IMR-90 (cell line): ENCODE measurements at regions not wholly inside any gene's neighbourhood (a gene's known extent, or its start where the extent isn't known, plus 50 kb on each side); places are given as distances from the start of the nearest gene placed in this dataset.
A peak's percentile ranks its signal among the peaks of the same experiment; 100 is the strongest.

ENCODE experiments used
- ATAC-seq: fragments of 200-7000 bp; cut with Tn5 transposase; 2 replicates; pipeline ENCODE4 v1.9.1; 2020; ENCODE audit warnings: low read depth, mild to moderate bottlenecking, moderate library complexity
- BruUV-seq: library from RNA; stranded (reverse); fragments of 400-500 nt; replicated peaks from 2 replicates; lab custom pipeline; 2021; lab: Mats Ljungman, UMichigan
- CTCF ChIA-PET: fragments of 300-600 bp; formaldehyde crosslinking; extraction: SDS; loops from one replicate; lab custom pipeline; 2021; ENCODE audit warnings: antibody characterized with exemption; lab: Yijun Ruan, JAX
- POLR2A ChIA-PET: fragments of 300-600 bp; sonication (Branson Sonifier 250); formaldehyde crosslinking; loops from one replicate; lab custom pipeline; 2022; ENCODE audit warnings: antibody characterized with exemption; ENCODE audit not compliant: unreplicated experiment; lab: Charles Lee
- DNase-seq: peaks from one replicate; pipeline ENCODE4 v3.0.0; 2013
- H2AFZ ChIP-seq: replicated peaks from 2 replicates; pipeline ENCODE3; 2013; ENCODE audit warnings: low read length, mild to moderate bottlenecking; ENCODE audit not compliant: poor library complexity
- H2AK5ac ChIP-seq: 2 replicates; pipeline ENCODE4 v1.6.1; 2013; ENCODE audit warnings: low read depth, low read length, inconsistent platforms
- H2AK9ac ChIP-seq: replicated peaks from 2 replicates; pipeline ENCODE3; 2013; ENCODE audit warnings: mild to moderate bottlenecking, low read depth, low read length, moderate library complexity; ENCODE audit not compliant: poor library complexity
- H2BK120ac ChIP-seq: 2 replicates; pipeline ENCODE4 v1.6.1; 2013; ENCODE audit warnings: low read depth, low read length, inconsistent platforms
- H2BK15ac ChIP-seq: 3 replicates; pipeline ENCODE4 v1.6.1; 2013; ENCODE audit warnings: low read depth, low read length, inconsistent platforms
- H2BK20ac ChIP-seq: 2 replicates; pipeline ENCODE4 v1.6.1; 2013; ENCODE audit warnings: low read depth, mild to moderate bottlenecking, inconsistent platforms, low read length, moderate library complexity
- H2BK5ac ChIP-seq: 2 replicates; pipeline ENCODE4 v1.6.1; 2013; ENCODE audit warnings: mild to moderate bottlenecking, low read depth, low read length, inconsistent platforms; ENCODE audit not compliant: poor library complexity, severe bottlenecking
- H3K14ac ChIP-seq: replicated peaks from 2 replicates; pipeline ENCODE4 v1.6.1; 2013; ENCODE audit warnings: low read depth, low read length, inconsistent platforms
- H3K18ac ChIP-seq: 2 replicates; pipeline ENCODE4 v1.6.1; 2013; ENCODE audit warnings: low read depth, low read length, control low read depth
- H3K23ac ChIP-seq: 2 replicates; pipeline ENCODE4 v1.6.1; 2013; ENCODE audit warnings: low read depth, low read length, inconsistent platforms
- H3K27ac ChIP-seq: 2 replicates; pipeline ENCODE4 v1.5.1; 2013; ENCODE audit warnings: mild to moderate bottlenecking, control low read depth, low read length; ENCODE audit not compliant: insufficient read depth
- H3K27me3 ChIP-seq: 2 replicates; pipeline ENCODE4 v1.6.1; 2013; ENCODE audit warnings: low read length; ENCODE audit not compliant: control insufficient read depth, insufficient read depth
- H3K36me3 ChIP-seq: 2 replicates; pipeline ENCODE4 v1.6.1; 2013; ENCODE audit warnings: low read length, mixed read lengths; ENCODE audit not compliant: control insufficient read depth, insufficient read depth
- H3K4ac ChIP-seq: 2 replicates; pipeline ENCODE4 v1.6.1; 2013; ENCODE audit warnings: low read depth, low read length, inconsistent platforms
- H3K4me1 ChIP-seq: 2 replicates; pipeline ENCODE4 v1.6.1; 2013; ENCODE audit warnings: low read length, mixed read lengths; ENCODE audit not compliant: control insufficient read depth, insufficient read depth
- H3K4me2 ChIP-seq: 2 replicates; pipeline ENCODE4 v1.6.1; 2013; ENCODE audit warnings: low read depth, mild to moderate bottlenecking, control low read depth, low read length, moderate library complexity
- H3K4me3 ChIP-seq: 2 replicates; pipeline ENCODE4 v1.5.1; 2013; ENCODE audit warnings: low read depth, mild to moderate bottlenecking, control low read depth, low read length, moderate library complexity; ENCODE audit not compliant: insufficient read depth
- H3K56ac ChIP-seq: 2 replicates; pipeline ENCODE4 v1.6.1; 2013; ENCODE audit warnings: low read length, inconsistent platforms; ENCODE audit not compliant: insufficient read depth; ENCODE audit errors: extremely low read depth
- H3K79me1 ChIP-seq, 2 experiments: 2 replicates each; pipeline ENCODE4 v1.6.1; 2013; ENCODE audit warnings: low read length in 2 of 2, inconsistent platforms in 1 of 2, low read depth in 1 of 2
- H3K9ac ChIP-seq: 2 replicates; pipeline ENCODE4 v1.6.1; 2013; ENCODE audit warnings: low read depth, low read length, control low read depth
- H3K9me1 ChIP-seq: 2 replicates; pipeline ENCODE4 v1.6.1; 2013; ENCODE audit warnings: low read length, inconsistent platforms; ENCODE audit not compliant: insufficient read depth
- H3K9me3 ChIP-seq: 2 replicates; pipeline ENCODE4 v1.6.1; 2013; ENCODE audit warnings: low read length; ENCODE audit not compliant: control insufficient read depth, insufficient read depth
- H4K20me1 ChIP-seq: 2 replicates; pipeline ENCODE4 v1.6.1; 2013; ENCODE audit warnings: low read length, inconsistent platforms; ENCODE audit not compliant: insufficient read depth
- H4K5ac ChIP-seq: 2 replicates; pipeline ENCODE4 v1.6.1; 2013; ENCODE audit warnings: mild to moderate bottlenecking, low read depth, low read length, control low read depth
- H4K8ac ChIP-seq, 2 experiments: 2 replicates each; pipeline ENCODE4 v1.6.1; 2013; ENCODE audit warnings: low read depth in 2 of 2, low read length in 2 of 2, control low read depth in 1 of 2, inconsistent platforms in 1 of 2
- H4K91ac ChIP-seq: 2 replicates; pipeline ENCODE4 v1.6.1; 2013; ENCODE audit warnings: low read depth, low read length, inconsistent platforms; ENCODE audit not compliant: insufficient read depth
- BHLHE40 ChIP-seq: fragments of 150-350 bp; IDR thresholded peaks from 2 replicates; pipeline ENCODE4 v1.6.1; 2016; ENCODE audit warnings: mild to moderate bottlenecking, low read depth, low read length
- CEBPB ChIP-seq: IDR thresholded peaks from 2 replicates; pipeline ENCODE4 v1.6.1; 2012; ENCODE audit warnings: low read depth, low read length, improper control_type of control experiment
- CHD1 ChIP-seq: IDR thresholded peaks from 2 replicates; pipeline ENCODE4 v1.6.1; 2012; ENCODE audit warnings: low read depth, low read length, improper control_type of control experiment
- FOS ChIP-seq: fragments of 150-350 bp; IDR thresholded peaks from 2 replicates; pipeline ENCODE4 v1.6.1; 2016; ENCODE audit warnings: low read depth, low read length
- MAFK ChIP-seq: IDR thresholded peaks from 2 replicates; pipeline ENCODE4 v1.6.1; 2012; ENCODE audit warnings: low read depth, low read length, improper control_type of control experiment
- MAZ ChIP-seq: IDR thresholded peaks from 2 replicates; pipeline ENCODE4 v1.6.1; 2012; ENCODE audit warnings: low read depth, mild to moderate bottlenecking, low read length, improper control_type of control experiment, moderate library complexity, borderline replicate concordance
- MXI1 ChIP-seq: IDR thresholded peaks from 2 replicates; pipeline ENCODE4 v1.6.1; 2012; ENCODE audit warnings: low read depth, mild to moderate bottlenecking, low read length, moderate library complexity, borderline replicate concordance
- NFE2L2 ChIP-seq: fragments of 150-350 bp; IDR thresholded peaks from 2 replicates; pipeline ENCODE4 v1.6.1; 2016; ENCODE audit warnings: low read depth, mild to moderate bottlenecking, low read length
- POLR2A ChIP-seq: IDR thresholded peaks from 2 replicates; pipeline ENCODE4 v1.6.1; 2012; ENCODE audit warnings: mild to moderate bottlenecking, low read depth, low read length
- RAD21 ChIP-seq: IDR thresholded peaks from 2 replicates; pipeline ENCODE4 v1.6.1; 2012; ENCODE audit warnings: low read length, improper control_type of control experiment
- RCOR1 ChIP-seq: IDR thresholded peaks from 2 replicates; pipeline ENCODE4 v1.6.1; 2012; ENCODE audit warnings: mild to moderate bottlenecking, low read length, improper control_type of control experiment; ENCODE audit not compliant: insufficient replicate concordance
- RFX5 ChIP-seq: IDR thresholded peaks from 2 replicates; pipeline ENCODE4 v1.8.0; 2012; ENCODE audit warnings: low read depth, mild to moderate bottlenecking, low read length, moderate library complexity
- SMC3 ChIP-seq: fragments of 150-350 bp; IDR thresholded peaks from 2 replicates; pipeline ENCODE4 v1.6.1; 2016; ENCODE audit warnings: low read depth, mild to moderate bottlenecking, antibody characterized with exemption, low read length, moderate library complexity
- WGBS, 2 experiments: methylation state at CpG; one replicate each; pipeline versions ENCODE4 v1.1.5 to v1.1.7; 2013; ENCODE audit warnings: missing lambda C conversion rate in 2 of 2; ENCODE audit not compliant: insufficient read length in 1 of 2; ENCODE audit errors: extremely low coverage in 2 of 2; 5-methylcytosine and 5-hydroxymethylcytosine counted together
- dilution Hi-C: fragments of 300-500 bp; cut with HindIII; formaldehyde crosslinking; loops from one replicate; pipeline ENCODE4 v1.14.3; 2018; ENCODE audit warnings: low sequenced_read_pairs; ENCODE audit not compliant: unreplicated experiment
- in situ Hi-C: fragments of 300-500 bp; cut with MboI; formaldehyde crosslinking; loops from 3 replicates; pipeline ENCODE4 v1.14.3; 2019; ENCODE audit warnings: low sequenced_read_pairs, inconsistent platforms, mixed read lengths
- intact Hi-C: fragments of 100-400 bp; cut with micrococcal nuclease; formaldehyde crosslinking; loops from 2 replicates; pipeline ENCODE4 v1.10.0; 2022
- TF ChIP-seq, protein P1 (sequence below): fragments of 150-350 bp; IDR thresholded peaks from 2 replicates; pipeline ENCODE4 v1.6.1; 2016; ENCODE audit warnings: low read depth, mild to moderate bottlenecking, low read length, moderate library complexity, borderline replicate concordance
- TF ChIP-seq, protein P2 (sequence below): fragments of 150-350 bp; IDR thresholded peaks from 2 replicates; pipeline ENCODE4 v1.6.1; 2017; ENCODE audit warnings: mild to moderate bottlenecking, antibody characterized with exemption, low read length, low read depth
- TF ChIP-seq, protein P3 (sequence below): conservative IDR thresholded peaks from 2 replicates; pipeline ENCODE4 v1.5.1; 2012; ENCODE audit warnings: mild to moderate bottlenecking, low read depth, low read length, improper control_type of control experiment

DNA sequence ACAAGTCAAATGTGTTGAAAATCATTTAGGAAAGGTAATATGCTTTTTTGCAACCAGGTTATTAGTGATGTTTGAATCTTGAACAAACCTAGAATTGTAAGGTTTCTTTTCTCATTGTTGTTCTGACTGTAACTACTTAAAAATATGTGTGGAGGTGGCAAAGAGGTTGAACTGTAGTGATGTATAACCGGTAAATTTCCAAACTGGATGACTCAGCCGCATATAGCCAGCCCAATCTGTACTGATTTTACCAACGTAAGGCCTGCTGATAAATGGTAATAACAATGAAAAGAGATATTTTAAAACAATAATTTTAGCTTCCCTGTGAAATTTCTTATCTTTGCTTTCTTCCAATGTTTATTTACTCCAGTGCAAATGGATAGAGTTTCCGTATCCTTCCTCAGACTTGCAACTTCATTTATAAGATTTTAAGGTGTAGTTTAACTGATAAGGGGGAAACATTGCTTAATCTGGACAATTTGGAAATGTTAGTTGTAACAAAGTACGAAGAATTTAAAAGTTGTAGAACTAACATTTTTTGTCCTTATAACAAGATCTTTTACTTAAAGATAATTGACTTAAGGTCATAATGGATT, 1170.4 kb upstream of the ZEB2 start:
- Histone ChIP-seq H3K27me3 (no peaks in the 10 kb centered on the region), H2BK5ac (no peak overlapping the region), H4K91ac (no peak overlapping the region), H3K4me2 (no peak overlapping the region), H3K4me3 (no peak overlapping the region), H2AFZ (no peak overlapping the region), H2AK9ac (no peak overlapping the region), H3K14ac (no peak overlapping the region), H3K9ac (no peak overlapping the region), H3K27ac (no peak overlapping the region), H3K4me1 (peaks cover 2% of the 10 kb centered on the region), H3K36me3 (no peaks in the 10 kb centered on the region), H3K56ac (no peak overlapping the region), H2BK20ac (no peak overlapping the region), H3K18ac (no peak overlapping the region), H2BK120ac (no peak overlapping the region), H2BK15ac (no peak overlapping the region), H2AK5ac (no peak overlapping the region), H3K4ac (no peak overlapping the region), H3K79me1 (no peaks in the 10 kb centered on the region), H3K9me1 (no peaks in the 10 kb centered on the region), H3K23ac (no peak overlapping the region), H4K5ac (no peak overlapping the region), H4K20me1 (no peaks in the 10 kb centered on the region), H3K9me3 (no peaks in the 10 kb centered on the region), H4K8ac (no peak overlapping the region)
- intact Hi-C loops (no loop called here), in situ Hi-C loops (no loop called here), dilution Hi-C loops (no loop called here)
- TF ChIP-seq MAFK (no peak), NFE2L2 (no peak), RCOR1 (no peak), RAD21 (no peak), MXI1 (no peak), MAZ (no peak), POLR2A (no peak), CHD1 (no peak), BHLHE40 (no peak), FOS (no peak), SMC3 (no peak), RFX5 (no peak), CEBPB (no peak)
- TF ChIP-seq, protein P1, sequence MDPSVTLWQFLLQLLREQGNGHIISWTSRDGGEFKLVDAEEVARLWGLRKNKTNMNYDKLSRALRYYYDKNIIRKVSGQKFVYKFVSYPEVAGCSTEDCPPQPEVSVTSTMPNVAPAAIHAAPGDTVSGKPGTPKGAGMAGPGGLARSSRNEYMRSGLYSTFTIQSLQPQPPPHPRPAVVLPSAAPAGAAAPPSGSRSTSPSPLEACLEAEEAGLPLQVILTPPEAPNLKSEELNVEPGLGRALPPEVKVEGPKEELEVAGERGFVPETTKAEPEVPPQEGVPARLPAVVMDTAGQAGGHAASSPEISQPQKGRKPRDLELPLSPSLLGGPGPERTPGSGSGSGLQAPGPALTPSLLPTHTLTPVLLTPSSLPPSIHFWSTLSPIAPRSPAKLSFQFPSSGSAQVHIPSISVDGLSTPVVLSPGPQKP = no peak
- TF ChIP-seq, protein P2, sequence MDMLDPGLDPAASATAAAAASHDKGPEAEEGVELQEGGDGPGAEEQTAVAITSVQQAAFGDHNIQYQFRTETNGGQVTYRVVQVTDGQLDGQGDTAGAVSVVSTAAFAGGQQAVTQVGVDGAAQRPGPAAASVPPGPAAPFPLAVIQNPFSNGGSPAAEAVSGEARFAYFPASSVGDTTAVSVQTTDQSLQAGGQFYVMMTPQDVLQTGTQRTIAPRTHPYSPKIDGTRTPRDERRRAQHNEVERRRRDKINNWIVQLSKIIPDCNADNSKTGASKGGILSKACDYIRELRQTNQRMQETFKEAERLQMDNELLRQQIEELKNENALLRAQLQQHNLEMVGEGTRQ = no peak
- TF ChIP-seq, protein P3, sequence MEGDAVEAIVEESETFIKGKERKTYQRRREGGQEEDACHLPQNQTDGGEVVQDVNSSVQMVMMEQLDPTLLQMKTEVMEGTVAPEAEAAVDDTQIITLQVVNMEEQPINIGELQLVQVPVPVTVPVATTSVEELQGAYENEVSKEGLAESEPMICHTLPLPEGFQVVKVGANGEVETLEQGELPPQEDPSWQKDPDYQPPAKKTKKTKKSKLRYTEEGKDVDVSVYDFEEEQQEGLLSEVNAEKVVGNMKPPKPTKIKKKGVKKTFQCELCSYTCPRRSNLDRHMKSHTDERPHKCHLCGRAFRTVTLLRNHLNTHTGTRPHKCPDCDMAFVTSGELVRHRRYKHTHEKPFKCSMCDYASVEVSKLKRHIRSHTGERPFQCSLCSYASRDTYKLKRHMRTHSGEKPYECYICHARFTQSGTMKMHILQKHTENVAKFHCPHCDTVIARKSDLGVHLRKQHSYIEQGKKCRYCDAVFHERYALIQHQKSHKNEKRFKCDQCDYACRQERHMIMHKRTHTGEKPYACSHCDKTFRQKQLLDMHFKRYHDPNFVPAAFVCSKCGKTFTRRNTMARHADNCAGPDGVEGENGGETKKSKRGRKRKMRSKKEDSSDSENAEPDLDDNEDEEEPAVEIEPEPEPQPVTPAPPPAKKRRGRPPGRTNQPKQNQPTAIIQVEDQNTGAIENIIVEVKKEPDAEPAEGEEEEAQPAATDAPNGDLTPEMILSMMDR = no peak
- CTCF ChIA-PET = no interaction called here
- ATAC-seq (no peak), DNase-seq (peak; percentile 34)
- 100% methylated on average over 1 of the region's 5 CpGs; no CpG with 5 or more reads in 1 of the 2 experiments for WGBS, 2 experiments
- BruUV-seq = no TSS peak
- POLR2A ChIA-PET = no interaction called here
